GM12891 (cell line): ENCODE measurements at regions not wholly inside any gene's neighbourhood (a gene's known extent, or its start where the extent isn't known, plus 50 kb on each side); places are given as distances from the start of the nearest gene placed in this dataset.

Experiments
- PAX5 ChIP-seq: IDR thresholded peaks from 2 replicates; pipeline ENCODE4 v1.6.1; 2011; ENCODE audit warnings: low read length, moderate library complexity, mild to moderate bottlenecking; ENCODE audit not compliant: insufficient read depth, severe bottlenecking
- POLR2A ChIP-seq: IDR thresholded peaks from 2 replicates; pipeline ENCODE4 v1.6.1; 2011; ENCODE audit warnings: low read depth, low read length, control low read depth
- POLR2AphosphoS5 ChIP-seq: IDR thresholded peaks from 2 replicates; pipeline ENCODE4 v1.6.1; 2011; ENCODE audit warnings: low read depth, low read length, control low read depth
- POU2F2 ChIP-seq: IDR thresholded peaks from 2 replicates; pipeline ENCODE4 v1.6.1; 2011; ENCODE audit warnings: low read depth, mild to moderate bottlenecking, control low read depth, low read length, moderate library complexity
- SPI1 ChIP-seq: IDR thresholded peaks from 2 replicates; pipeline ENCODE4 v1.6.1; 2011; ENCODE audit warnings: low read depth, low read length, control low read depth
- TAF1 ChIP-seq: IDR thresholded peaks from 2 replicates; pipeline ENCODE4 v1.6.1; 2011; ENCODE audit warnings: low read depth, low read length, control low read depth

GRCh38 chr17:53924530-53925455 is 102.1 kb downstream of the KIF2B start:
- TF ChIP-seq TAF1 (no peak), POLR2A (no peak), POLR2AphosphoS5 (no peak), SPI1 (no peak), PAX5 (no peak), POU2F2 (no peak)
